Eye (tissue), 1 donor: ENCODE measurements at regions not wholly inside any gene's neighbourhood (a gene's known extent, or its start where the extent isn't known, plus 50 kb on each side); places are given as distances from the start of the nearest gene placed in this dataset.

ENCODE experiments used
- DNase-seq: peaks from one replicate; pipeline ENCODE4 v3.0.0-alpha.2; 2015

- no peak for DNase-seq
Observed at GRCh38 chr6:103236923-103237322, 1622.8 kb downstream of the HACE1 start.

- no peak for DNase-seq
Observed at GRCh38 chr6:103231181-103231580, 1628.5 kb downstream of the HACE1 start.

DNA sequence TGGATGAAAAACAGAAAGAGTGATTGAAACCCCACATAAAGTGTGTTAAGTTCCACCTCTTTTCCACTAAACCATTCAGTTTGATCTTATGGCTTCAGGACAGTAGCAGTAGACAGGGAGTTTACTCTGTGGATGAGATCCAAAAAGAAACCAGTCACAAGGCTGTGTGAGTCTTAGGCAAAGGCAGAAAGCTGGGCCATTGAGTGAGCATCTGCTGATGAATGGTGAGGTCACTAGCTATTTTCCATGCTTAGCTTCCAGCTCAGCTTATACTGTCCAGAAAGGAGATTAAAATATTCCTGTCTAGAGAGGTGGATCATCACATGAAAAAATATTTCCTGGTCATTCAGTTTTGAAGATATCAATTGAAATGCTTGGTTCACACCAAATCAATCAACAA is 1643.9 kb downstream of the HACE1 start:
- DNase-seq = no peak

DNA sequence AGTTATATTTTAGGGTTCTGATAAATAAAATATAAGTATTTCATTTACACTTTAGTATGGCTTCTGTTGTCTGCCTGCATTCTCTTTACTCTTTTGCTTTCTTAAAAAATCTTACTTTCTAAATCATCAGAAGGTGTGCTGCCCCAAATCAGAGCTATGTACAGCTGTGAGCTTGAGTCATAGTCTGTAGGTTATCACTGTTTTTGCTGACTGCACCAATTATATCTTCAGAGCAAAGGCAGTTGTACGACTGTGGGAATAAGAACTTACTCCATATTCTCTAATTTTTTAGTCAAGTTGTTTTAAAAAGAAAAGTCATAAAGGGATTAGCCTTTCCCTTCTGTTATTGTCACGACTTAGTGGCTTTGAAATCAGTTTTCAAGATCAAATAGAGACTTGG is 1649.0 kb downstream of the HACE1 start:
- no peak for DNase-seq

GRCh38 chr6:103198386-103198785 is 1661.3 kb downstream of the HACE1 start:
- no peak for DNase-seq

GRCh38 chr6:103193413-103193812 is 1666.3 kb downstream of the HACE1 start:
- DNase-seq = no peak

GRCh38 chr6:103191391-103192093 is 1668.2 kb downstream of the HACE1 start:
- no peak for DNase-seq

- DNase-seq = no peak
Observed at GRCh38 chr6:103184776-103185175, 1674.9 kb downstream of the HACE1 start.

- DNase-seq = no peak
Observed at GRCh38 chr6:103183831-103184411, 1675.8 kb downstream of the HACE1 start.

GRCh38 chr6:103178193-103178592 is 1681.5 kb downstream of the HACE1 start:
- DNase-seq = no peak

- peak; percentile 57 for DNase-seq
Observed at GRCh38 chr6:103177791-103178190, 1681.9 kb downstream of the HACE1 start.

GRCh38 chr6:103175056-103175455 is 1684.7 kb downstream of the HACE1 start:
- DNase-seq = no peak

DNA sequence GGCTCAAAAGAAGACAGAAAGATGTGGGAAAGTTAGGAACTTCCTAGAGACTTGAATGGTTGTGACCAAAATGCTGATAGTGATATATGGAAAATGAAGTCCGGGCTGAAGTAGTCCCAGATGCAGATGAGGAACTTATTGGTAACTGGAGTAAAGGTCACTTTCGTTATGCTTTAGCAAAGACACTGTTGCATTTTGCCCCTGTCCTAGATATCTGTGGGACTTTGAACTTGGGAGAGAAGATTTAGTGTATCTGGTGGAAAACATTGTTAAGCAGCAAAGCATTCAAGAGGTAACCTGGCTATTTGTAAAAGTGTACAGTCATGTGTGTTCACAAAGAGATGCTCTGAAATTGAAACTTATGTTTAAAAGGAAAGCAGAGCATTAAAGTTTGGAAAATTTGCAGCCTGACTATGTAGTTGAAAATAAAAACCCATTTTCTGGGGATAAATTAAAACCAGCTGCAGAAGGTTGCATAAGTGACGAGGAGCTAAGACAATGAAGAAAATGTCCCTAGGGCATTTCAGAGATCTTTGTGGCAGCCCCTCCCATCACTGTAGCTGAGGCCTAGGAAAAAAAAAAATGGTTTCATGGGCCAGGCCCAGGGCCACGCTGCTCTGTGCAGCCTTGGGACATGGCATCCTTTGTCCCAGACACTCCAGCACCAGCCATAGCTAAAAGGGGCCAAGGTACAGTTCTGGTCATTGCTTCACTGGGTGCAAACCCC is 1692.2 kb downstream of the HACE1 start:
- DNase-seq = no peak

GRCh38 chr6:103154779-103155572 is 1704.7 kb downstream of the HACE1 start:
- no peak for DNase-seq

DNA sequence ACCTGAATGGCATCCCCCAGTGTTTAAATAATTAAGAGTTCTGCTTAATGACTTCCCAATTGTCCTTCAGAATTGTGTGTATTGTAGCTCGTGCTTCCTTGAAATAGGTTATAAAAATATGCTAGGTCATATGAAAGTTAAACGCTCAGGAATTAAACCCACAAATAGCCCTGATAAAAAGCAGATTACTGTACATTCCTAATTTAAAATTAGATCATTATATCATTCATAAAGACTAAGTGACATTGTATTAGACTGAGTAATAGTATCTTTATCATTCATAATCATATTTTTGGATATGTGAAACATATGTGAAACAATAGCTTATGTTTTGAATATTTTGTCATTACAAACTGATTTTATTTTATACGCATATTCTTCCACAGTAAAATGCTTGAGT is 1706.7 kb downstream of the HACE1 start:
- DNase-seq = no peak

- no peak for DNase-seq
Observed at GRCh38 chr6:103142902-103143301, 1716.8 kb downstream of the HACE1 start.

DNA sequence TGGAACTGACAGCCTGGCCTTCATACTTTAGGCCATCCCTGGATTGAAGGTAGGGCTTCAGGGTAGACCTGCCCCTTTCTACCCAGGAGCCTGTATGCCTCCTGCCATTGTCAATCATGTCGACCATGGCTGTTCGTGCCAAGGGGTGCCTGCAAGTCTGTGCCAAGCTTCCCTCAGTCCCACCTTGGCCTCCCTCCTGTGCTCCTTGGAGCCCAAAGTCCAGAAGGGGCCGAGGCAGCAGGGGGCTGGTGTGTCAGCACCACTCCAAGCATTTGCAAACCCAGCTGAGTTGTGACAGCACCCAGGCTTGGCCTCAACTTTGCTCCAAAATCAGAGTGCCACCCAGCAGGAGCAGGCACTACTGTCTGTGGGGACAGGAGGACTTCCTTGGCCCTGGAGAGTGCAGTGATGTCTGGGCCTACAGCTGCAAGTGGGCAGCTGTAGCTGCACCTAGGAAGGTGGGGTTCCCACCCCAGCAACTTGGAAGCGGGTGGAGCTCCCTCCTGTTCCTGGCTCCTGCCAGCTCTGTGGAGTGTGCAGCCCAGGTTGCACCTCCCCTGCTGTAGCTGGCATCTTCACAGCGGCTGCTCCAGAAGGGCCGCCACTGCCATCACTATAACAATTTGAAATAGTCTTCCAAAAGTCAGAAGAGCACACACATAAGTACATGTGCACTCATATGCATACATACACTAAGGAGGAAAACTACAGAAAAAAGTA is 1719.3 kb downstream of the HACE1 start:
- no peak for DNase-seq

DNA sequence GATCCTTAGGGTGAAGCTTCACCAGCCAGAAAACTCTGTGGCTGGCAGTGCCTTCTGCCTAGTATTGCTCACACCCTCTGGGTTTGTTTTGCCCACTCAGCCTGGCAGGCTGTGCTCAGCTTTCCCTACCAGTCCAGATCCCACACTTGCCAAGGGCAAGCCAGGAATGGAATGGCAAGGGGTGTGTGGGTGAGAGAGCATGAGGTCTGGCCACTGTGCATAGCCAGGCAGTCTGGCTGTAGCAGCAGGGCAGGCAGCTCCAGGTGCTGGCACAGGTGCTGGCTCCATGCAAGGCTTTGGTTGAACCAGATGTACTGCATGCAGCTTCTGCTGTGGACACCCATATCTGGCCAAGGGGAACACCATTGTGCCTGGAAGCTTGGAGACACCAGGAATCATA is 1720.3 kb downstream of the HACE1 start:
- DNase-seq = no peak

- DNase-seq = no peak
Observed at GRCh38 chr6:103124471-103124870, 1731.0 kb downstream of the GRIK2 start.

DNA sequence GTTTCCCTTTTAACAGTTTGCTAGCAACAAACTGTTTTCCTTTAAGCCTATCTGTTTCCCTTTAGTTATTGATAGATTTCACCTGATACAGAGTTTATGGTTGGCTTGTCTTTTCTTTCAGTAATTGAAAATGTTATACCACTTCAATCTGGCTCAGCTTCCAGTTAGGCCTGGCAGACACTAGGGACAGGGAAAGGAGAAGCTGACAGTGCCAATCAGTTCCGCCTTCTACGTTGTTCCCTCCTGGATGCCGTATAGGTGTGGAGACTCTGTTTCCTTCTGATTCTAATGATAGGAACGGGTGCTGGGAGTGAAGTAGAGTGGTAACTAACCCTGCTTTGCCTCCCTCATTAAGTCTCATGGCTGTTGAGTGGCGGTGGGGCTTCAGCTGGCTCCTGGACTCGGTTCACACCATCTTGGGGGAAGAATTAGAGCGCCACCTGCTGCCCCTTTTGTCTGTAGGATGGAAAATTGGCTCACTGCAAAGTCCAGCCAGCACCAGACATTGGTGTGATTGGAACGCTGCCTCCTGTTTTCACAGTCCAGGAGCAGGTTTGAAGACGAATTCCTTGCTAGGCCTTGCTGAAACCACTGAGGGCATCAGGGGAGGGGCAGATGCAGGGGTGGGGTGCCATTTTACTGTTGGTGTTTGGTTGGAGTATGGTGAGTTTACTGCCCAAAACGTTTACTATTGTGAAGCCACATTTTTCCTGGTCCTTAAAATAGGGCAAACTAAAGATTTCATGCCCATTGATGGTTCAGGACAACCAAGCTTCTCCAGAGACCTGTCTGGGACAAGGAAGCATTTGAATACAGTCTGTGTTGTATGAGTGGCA is 1729.5 kb downstream of the GRIK2 start:
- DNase-seq = peak; percentile 86

DNA sequence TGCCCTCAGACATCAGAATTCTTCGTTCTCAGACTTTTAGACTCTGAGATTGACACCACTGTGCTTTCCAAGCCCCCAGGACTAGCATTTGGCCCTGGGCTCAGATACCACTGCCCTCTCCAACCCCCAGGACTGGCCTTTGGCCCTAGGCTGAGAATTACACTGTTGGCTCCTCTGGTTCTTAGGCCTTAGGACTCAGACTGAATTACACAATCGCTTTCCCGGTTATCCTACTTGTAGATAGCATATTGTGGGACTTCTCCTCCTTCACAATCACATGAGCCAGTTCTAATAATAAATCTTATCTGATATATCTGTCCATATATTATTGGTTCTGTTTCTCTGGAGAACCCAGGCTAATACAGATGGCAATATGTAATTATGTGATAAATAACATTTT is 1725.5 kb downstream of the GRIK2 start:
- no peak for DNase-seq

DNA sequence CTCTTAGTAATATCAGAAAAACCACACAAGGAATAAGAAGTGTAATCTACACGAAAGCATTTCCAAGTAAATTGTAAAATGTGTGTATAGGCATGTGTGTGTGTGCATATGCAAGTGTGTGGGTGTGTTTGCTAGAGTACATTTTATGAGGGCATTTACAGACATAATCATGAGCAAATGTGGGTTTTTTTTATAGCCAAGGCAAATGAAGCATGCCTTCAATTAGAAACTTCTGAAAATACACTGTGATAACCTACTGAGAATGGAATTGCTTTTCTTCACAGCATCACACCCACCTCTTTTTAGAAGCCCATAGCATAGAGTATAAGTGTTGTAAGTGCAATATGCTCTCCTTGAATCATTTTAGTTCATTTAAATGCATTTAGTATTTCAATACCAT is 1721.1 kb downstream of the GRIK2 start:
- no peak for DNase-seq
